ENCODE measurements at regions not wholly inside any gene's neighbourhood (a gene's known extent, or its start where the extent isn't known, plus 50 kb on each side); places are given as distances from the start of the nearest gene placed in this dataset.

DNA sequence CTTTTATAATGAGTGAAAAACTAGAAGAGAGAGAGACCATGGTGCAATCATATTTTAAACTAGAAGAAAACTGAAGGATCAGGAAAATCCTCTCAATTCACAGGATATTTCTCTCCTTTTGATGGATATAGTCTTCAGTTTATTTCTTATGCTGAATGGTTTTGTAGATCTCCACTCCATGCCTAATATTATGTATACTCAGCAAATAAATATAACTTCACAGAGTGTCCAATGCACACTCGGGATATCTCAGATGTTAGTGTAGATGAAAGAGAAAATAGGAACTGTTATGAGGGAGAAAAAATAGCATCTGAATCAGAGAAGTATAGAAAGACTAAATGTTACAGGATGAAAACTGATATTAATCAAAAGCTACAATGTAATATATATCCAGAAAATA is 1324.5 kb upstream of the PIK3C3 start:
- Histone ChIP-seq H3K27me3 (ENCODE audit: low read length) (no peaks in the 10 kb centered on the region), H3K4me2 (ENCODE audit: low read depth, low read length, poor library complexity, severe bottlenecking) (no peak overlapping the region), H3K4me3 (ENCODE audit: insufficient read depth, low read length, poor library complexity, severe bottlenecking) (no peak overlapping the region), H3K9me2 (replicated peaks; ENCODE audit: insufficient read depth, low read length) (no peaks in the 10 kb centered on the region), H3K27ac (ENCODE audit: low read depth, low read length) (no peak overlapping the region), H4K20me1 (ENCODE audit: low read depth, low read length) (no peaks in the 10 kb centered on the region), H3K36me3 (ENCODE audit: low read length) (no peaks in the 10 kb centered on the region), H3K79me2 (ENCODE audit: insufficient read depth, low read length) (no peaks in the 10 kb centered on the region), H3K9ac (ENCODE audit: low read length) (no peak overlapping the region), H2AFZ (ENCODE audit: low read depth, low read length, severe bottlenecking) (no peak overlapping the region), H3K9me3 (ENCODE audit: insufficient read depth, low read length) (peaks cover 4% of the 10 kb centered on the region; the same call in 1 of the 2 replicates), H3F3A (ENCODE audit: insufficient read depth) (no peaks in the 10 kb centered on the region)
- TF ChIP-seq EZH2phosphoT487 (conservative IDR thresholded peaks at IDR 0.05; ENCODE audit: low read length): no peak
- TF ChIP-seq, protein P1, sequence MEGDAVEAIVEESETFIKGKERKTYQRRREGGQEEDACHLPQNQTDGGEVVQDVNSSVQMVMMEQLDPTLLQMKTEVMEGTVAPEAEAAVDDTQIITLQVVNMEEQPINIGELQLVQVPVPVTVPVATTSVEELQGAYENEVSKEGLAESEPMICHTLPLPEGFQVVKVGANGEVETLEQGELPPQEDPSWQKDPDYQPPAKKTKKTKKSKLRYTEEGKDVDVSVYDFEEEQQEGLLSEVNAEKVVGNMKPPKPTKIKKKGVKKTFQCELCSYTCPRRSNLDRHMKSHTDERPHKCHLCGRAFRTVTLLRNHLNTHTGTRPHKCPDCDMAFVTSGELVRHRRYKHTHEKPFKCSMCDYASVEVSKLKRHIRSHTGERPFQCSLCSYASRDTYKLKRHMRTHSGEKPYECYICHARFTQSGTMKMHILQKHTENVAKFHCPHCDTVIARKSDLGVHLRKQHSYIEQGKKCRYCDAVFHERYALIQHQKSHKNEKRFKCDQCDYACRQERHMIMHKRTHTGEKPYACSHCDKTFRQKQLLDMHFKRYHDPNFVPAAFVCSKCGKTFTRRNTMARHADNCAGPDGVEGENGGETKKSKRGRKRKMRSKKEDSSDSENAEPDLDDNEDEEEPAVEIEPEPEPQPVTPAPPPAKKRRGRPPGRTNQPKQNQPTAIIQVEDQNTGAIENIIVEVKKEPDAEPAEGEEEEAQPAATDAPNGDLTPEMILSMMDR (IDR thresholded peaks at IDR 0.05; ENCODE audit: insufficient read depth, low read length, poor library complexity, severe bottlenecking): no peak

DNA sequence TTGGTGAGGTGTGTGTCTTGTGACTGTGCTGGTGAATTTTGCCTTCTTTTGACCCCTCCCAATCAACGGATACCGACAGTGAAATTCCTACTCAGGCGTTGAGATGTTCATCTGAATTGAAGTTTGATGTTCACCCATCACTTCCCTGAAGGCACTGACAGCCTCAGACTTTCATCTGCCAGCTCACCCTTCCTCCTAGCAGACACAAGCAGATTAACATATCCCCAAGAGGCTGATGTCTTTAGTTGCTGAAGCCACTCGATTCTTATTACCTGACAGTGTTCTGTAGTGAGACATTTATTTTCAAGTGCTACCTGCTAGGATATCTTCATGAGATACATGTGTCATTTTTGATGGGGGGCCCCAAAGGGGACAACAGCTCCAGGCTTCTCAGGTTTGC is 1330.1 kb upstream of the PIK3C3 start:
- no peaks in the 10 kb centered on the region for H3F3A ChIP-seq (ENCODE audit: insufficient read depth)
- H3K79me2 ChIP-seq (ENCODE audit: insufficient read depth, low read length): no peaks in the 10 kb centered on the region
- no peak overlapping the region for H3K9ac ChIP-seq (ENCODE audit: low read length)
- H3K9me2 ChIP-seq (replicated peaks; ENCODE audit: insufficient read depth, low read length): no peaks in the 10 kb centered on the region
- H2AFZ ChIP-seq (ENCODE audit: low read depth, low read length, severe bottlenecking): no peak overlapping the region
- no peaks in the 10 kb centered on the region for H4K20me1 ChIP-seq (ENCODE audit: low read depth, low read length)
- no peaks in the 10 kb centered on the region; the same call in 1 of the 2 replicates for H3K9me3 ChIP-seq (ENCODE audit: insufficient read depth, low read length)
- no peaks in the 10 kb centered on the region for H3K27me3 ChIP-seq (ENCODE audit: low read length)
- H3K4me3 ChIP-seq (ENCODE audit: insufficient read depth, low read length, poor library complexity, severe bottlenecking): no peak overlapping the region
- no peak overlapping the region for H3K4me2 ChIP-seq (ENCODE audit: low read depth, low read length, poor library complexity, severe bottlenecking)
- H3K36me3 ChIP-seq (ENCODE audit: low read length): no peaks in the 10 kb centered on the region
- TF ChIP-seq, protein P1 (IDR thresholded peaks at IDR 0.05; ENCODE audit: insufficient read depth, low read length, poor library complexity, severe bottlenecking): no peak
- no peak for TF ChIP-seq EZH2phosphoT487 (conservative IDR thresholded peaks at IDR 0.05; ENCODE audit: low read length)
- H3K27ac ChIP-seq (ENCODE audit: low read depth, low read length): no peak overlapping the region

DNA sequence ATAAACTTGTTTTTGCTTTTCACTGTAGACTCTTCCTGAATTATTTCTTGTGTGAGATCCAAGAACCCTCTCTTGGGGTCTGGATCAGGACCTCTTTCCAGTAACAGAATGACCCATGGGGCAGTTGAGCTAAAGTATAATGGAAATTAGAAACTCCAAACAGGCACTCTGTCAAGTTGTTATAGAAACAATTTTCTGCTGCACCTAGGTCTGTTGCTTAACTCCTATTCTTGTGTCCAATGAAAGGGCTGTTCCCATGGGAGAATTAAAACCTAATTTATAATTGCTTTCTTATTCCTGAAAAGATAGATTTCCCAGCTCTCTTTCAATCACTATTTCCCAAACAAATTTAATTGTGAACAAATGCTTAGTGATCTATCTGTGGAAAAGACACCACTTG is 1341.3 kb upstream of the PIK3C3 start:
- Histone ChIP-seq H3K36me3 (ENCODE audit: low read length) (no peaks in the 10 kb centered on the region), H3F3A (ENCODE audit: insufficient read depth) (no peaks in the 10 kb centered on the region), H2AFZ (ENCODE audit: low read depth, low read length, severe bottlenecking) (no peak overlapping the region), H3K9me3 (ENCODE audit: insufficient read depth, low read length) (no peaks in the 10 kb centered on the region), H3K4me2 (ENCODE audit: low read depth, low read length, poor library complexity, severe bottlenecking) (no peak overlapping the region), H3K9ac (ENCODE audit: low read length) (no peak overlapping the region), H4K20me1 (ENCODE audit: low read depth, low read length) (no peaks in the 10 kb centered on the region), H3K9me2 (replicated peaks; ENCODE audit: insufficient read depth, low read length) (no peaks in the 10 kb centered on the region), H3K27me3 (ENCODE audit: low read length) (no peaks in the 10 kb centered on the region), H3K4me3 (ENCODE audit: insufficient read depth, low read length, poor library complexity, severe bottlenecking) (no peak overlapping the region), H3K27ac (ENCODE audit: low read depth, low read length) (no peak overlapping the region), H3K79me2 (ENCODE audit: insufficient read depth, low read length) (no peaks in the 10 kb centered on the region)
- TF ChIP-seq, protein P1 (IDR thresholded peaks at IDR 0.05; ENCODE audit: insufficient read depth, low read length, poor library complexity, severe bottlenecking): no peak
- TF ChIP-seq EZH2phosphoT487 (conservative IDR thresholded peaks at IDR 0.05; ENCODE audit: low read length): no peak

Measured in SU-DHL-6 (cell line).